ENCODE measurements at regions not wholly inside any gene's neighbourhood (a gene's known extent, or its start where the extent isn't known, plus 50 kb on each side); places are given as distances from the start of the nearest gene placed in this dataset.

DNA sequence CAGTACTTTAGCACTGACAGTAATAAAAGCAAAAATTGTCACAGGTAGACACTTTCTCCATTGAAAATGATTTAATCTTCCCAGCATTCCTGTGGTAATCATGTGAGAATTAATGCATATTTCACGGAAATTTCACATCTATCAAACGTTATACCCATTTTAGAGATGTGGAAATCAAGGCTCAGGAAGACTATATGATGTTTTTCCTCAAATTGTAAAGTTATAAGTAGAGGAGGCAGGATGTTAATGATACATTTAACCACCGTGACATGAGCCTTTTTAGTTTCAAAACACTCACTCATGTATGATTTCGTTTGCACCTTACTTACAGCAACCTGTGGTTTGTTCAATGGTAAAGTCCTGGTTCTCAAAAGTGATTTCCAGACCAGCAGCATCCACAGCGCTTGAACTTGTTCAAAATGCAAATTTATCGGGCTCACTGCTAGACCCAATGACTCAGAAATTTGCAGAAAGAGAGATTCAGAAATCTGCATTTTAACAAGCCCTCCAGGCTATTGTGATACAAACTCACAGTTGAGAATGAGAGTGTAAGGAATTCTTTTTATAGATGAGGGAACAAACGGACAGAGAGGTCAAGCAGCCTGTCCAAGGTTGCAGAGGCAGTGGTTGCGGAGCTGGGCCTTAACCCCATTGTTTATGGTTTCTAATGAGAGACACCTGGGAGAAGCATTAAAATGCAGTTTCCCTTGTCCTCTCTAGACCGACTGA lies 654.8 kb upstream of the TBX3 start:
- no peak for DNase-seq (ENCODE audit: low read depth in 2 of 3, low spot score in 2 of 3)

GRCh38 chr12:115337693-115338543 lies 653.9 kb upstream of the TBX3 start:
- DNase-seq (ENCODE audit: low read depth in 2 of 3, low spot score in 2 of 3) = no peak

GRCh38 chr12:115336506-115336905 lies 652.5 kb upstream of the TBX3 start:
- no peak for DNase-seq (ENCODE audit: low read depth in 2 of 3, low spot score in 2 of 3)

- no peak for DNase-seq (ENCODE audit: low read depth in 2 of 3, low spot score in 2 of 3)
These were observed 651.6 kb upstream of the TBX3 start for GRCh38 chr12:115335594-115335993.

DNA sequence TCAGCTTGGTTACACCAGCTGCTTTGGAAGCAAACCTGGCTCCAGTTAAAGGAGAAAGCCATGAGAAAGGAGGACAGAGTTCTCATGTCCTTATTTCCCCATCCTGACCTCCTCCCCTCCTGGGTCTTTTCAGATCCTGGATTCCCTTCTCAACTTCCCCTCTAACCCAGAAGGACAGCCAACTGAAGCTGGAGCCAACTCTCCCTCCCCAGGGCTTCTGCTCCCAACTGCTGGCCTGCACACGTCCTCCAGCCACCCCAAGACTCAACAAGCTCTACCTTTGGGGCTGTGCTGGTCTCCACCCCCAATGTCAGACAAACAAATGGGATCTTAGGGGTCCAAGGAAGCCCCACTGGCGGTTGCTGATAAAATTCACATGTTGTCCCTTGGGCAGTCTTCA lies 651.1 kb upstream of the TBX3 start:
- no peak for DNase-seq (ENCODE audit: low read depth in 2 of 3, low spot score in 2 of 3)

GRCh38 chr12:115332945-115333344 lies 649.0 kb upstream of the TBX3 start:
- DNase-seq (ENCODE audit: low read depth in 2 of 3, low spot score in 2 of 3) = no peak

DNA sequence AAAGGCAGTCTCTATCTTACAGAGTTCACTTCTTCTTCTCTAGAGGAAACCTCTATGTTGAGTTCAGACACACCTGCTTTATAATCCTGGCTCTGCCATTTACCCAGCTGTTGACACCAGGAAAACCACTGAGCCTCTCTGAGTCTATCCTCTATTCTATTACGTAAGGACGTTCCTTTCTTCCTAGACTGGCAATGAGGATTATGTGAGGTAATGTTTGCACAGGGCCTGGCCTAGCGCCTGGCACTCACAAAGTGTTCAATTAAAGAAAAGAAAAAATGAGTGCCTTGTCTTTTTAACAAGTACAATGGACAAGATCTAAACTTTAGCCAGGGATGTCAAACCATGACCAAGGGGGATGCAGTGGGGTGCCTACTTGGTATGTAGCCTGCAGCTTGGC lies 641.9 kb upstream of the TBX3 start:
- DNase-seq (ENCODE audit: low read depth in 2 of 3, low spot score in 2 of 3) = no peak

GRCh38 chr12:115324949-115325593 lies 641.1 kb upstream of the TBX3 start:
- DNase-seq (ENCODE audit: low read depth in 2 of 3, low spot score in 2 of 3) = no peak

DNA sequence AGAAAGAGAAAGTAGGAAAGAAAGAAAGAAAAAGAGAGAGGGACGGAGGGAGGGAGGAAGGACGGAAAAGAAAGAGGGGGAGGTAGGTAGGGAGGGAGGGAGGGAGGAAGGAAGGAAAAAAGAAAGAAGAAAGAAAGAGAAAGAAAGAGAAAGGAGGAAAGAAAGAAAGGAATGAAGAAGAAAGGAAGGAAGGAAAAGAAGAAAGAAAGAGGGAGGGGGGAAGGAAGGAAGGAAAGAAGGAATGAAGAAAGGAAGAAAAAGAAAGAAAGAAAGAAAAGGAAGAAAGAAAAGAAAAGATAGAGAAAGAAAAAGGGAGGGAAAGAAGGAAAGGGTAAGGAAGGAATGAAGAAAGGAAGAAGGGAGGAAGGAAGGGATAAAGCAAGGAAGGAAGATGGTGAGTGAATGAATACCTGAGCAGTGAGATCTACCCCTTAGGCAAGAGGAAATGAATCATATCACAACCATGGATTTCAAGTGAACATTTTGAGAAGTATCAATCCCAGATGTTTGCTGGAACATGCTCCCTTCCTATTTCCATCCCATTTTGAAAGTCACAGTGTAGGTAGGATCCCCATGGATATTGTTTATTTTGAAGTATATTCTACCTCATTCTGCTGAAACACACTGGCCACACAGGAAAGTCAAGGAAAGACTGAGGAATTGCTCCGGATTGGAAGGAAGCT lies 639.4 kb upstream of the TBX3 start:
- no peak for DNase-seq (ENCODE audit: low read depth in 2 of 3, low spot score in 2 of 3)

- no peak for DNase-seq (ENCODE audit: low read depth in 2 of 3, low spot score in 2 of 3)
These were observed 638.3 kb upstream of the TBX3 start for GRCh38 chr12:115322275-115322674.

- no peak for DNase-seq (ENCODE audit: low read depth in 2 of 3, low spot score in 2 of 3)
These were observed 637.0 kb upstream of the TBX3 start for GRCh38 chr12:115320967-115321366.

- no peak for DNase-seq (ENCODE audit: low read depth in 2 of 3, low spot score in 2 of 3)
These were observed 636.5 kb upstream of the TBX3 start for GRCh38 chr12:115320451-115320850.

GRCh38 chr12:115319446-115320040 lies 635.6 kb upstream of the TBX3 start:
- no peak for DNase-seq (ENCODE audit: low read depth in 2 of 3, low spot score in 2 of 3)

GRCh38 chr12:115313929-115314328 lies 630.0 kb upstream of the TBX3 start:
- DNase-seq (ENCODE audit: low read depth in 2 of 3, low spot score in 2 of 3) = no peak

DNA sequence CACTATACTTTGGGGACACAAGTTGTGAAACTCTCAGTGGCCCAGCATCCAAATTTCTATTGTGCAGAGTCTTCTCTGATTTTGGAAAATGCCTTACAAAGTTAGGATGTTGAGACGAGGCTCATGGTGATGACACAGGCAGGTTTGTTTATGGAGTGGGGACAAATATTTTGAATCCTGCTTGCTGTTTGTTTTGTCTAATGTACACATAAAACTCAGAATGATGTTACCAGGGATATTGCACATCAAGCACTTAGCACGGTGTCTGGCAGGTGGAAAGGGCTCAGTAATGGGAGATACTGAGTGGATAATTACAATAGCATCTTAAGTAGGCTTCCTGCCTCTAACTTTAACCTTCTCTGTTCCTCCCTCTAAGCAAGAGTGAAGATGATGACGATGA lies 628.9 kb upstream of the TBX3 start:
- no peak for DNase-seq (ENCODE audit: low read depth in 2 of 3, low spot score in 2 of 3)

- no peak for DNase-seq (ENCODE audit: low read depth in 2 of 3, low spot score in 2 of 3)
These were observed 627.9 kb upstream of the TBX3 start for GRCh38 chr12:115311875-115312274.

GRCh38 chr12:115308918-115309317 lies 624.9 kb upstream of the TBX3 start:
- DNase-seq (ENCODE audit: low read depth in 2 of 3, low spot score in 2 of 3) = no peak

- no peak for DNase-seq (ENCODE audit: low read depth in 2 of 3, low spot score in 2 of 3)
These were observed 622.4 kb upstream of the TBX3 start for GRCh38 chr12:115306380-115306779.

DNA sequence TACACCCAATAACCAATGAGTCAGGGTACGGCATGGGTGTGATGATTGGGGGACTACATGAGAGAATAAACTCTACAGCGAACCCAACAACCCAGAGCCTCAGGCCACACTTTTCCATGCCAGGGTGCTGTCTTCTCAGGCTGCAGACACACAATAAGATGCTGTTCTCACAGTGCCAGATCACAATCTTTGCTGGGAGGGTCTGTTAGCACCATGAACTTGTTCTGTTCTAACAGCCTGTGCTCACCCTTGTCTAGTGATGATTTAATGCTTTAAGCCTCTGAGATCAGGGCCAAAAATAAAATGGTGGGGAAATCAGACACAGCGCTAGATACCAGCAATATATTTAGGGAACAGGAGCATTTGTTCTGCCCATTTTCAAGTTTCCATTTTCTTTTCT lies 621.9 kb upstream of the TBX3 start:
- DNase-seq (ENCODE audit: low read depth in 2 of 3, low spot score in 2 of 3) = no peak

DNA sequence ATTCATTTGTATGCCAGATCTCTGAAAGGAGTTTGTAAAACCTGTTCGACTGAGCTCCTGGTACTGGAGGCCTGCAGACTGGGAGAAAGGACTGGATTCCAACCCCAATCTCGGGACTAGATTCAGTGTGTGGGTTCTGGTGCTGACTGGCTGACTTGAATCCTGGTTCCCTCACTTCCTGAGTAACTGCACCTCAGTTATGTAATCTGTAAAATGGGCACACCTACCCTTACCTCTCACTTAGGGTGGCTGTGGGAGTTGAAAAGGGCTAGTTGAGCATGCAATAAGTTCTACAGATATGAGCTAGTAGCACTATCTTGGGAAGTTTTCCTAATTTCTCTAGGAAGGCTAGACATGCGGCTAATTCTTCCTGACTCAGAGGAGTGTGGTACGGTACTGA lies 621.3 kb upstream of the TBX3 start:
- no peak for DNase-seq (ENCODE audit: low read depth in 2 of 3, low spot score in 2 of 3)
